ENCODE measurements at regions not wholly inside any gene's neighbourhood (a gene's known extent, or its start where the extent isn't known, plus 50 kb on each side); places are given as distances from the start of the nearest gene placed in this dataset.

DNA sequence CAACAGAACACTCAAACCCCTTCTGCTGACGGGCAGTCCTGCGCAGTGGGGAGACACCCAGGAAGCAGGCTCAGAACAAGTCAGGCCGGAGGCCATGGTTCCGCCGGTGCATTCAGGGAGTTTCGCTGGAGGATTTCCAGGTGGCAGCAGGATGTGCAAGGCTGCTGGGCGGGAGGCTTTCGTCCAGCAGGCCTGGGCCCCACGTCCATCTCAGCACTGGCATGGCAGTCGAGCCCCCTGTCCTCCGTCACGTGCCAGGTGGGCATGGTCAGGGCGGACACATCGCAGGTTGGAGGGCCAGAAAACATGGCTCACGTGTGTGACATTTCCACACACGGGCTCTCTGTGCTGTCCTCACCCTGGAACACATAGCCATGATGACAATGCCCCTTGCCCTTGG, 299.9 kb upstream of the IRX2 start:
- TF ChIP-seq, protein P1, sequence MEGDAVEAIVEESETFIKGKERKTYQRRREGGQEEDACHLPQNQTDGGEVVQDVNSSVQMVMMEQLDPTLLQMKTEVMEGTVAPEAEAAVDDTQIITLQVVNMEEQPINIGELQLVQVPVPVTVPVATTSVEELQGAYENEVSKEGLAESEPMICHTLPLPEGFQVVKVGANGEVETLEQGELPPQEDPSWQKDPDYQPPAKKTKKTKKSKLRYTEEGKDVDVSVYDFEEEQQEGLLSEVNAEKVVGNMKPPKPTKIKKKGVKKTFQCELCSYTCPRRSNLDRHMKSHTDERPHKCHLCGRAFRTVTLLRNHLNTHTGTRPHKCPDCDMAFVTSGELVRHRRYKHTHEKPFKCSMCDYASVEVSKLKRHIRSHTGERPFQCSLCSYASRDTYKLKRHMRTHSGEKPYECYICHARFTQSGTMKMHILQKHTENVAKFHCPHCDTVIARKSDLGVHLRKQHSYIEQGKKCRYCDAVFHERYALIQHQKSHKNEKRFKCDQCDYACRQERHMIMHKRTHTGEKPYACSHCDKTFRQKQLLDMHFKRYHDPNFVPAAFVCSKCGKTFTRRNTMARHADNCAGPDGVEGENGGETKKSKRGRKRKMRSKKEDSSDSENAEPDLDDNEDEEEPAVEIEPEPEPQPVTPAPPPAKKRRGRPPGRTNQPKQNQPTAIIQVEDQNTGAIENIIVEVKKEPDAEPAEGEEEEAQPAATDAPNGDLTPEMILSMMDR (IDR thresholded peaks at IDR 0.05; ENCODE audit: insufficient read depth, low read length, missing control alignments): no peak
- CTCF ChIA-PET: no interaction called here

DNA sequence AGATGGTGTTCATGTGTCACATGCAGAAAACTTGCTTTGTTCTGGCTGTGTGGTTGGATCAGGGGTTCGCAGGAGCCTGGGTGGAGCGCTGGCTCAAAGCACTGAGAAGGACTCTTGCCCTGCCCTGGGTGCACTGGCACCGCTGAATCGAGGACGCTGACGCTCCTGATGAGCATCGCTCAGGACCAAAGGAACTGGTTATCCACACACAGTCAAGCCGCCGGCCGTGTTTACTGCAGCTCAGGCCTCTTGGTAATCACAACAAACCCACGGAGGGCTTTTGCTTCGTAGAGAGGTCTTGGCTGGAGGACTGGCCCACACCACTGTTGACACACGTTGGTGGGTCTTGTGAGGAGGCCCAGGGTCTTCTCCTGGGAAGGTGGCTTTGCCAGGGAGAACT, 299.4 kb upstream of the IRX2 start:
- DNase-seq (ENCODE audit: low read depth, low spot score): no peak
- TF ChIP-seq, protein P1 (IDR thresholded peaks at IDR 0.05; ENCODE audit: insufficient read depth, low read length, missing control alignments): no peak
- ChIA-PET POLR2A (no interaction called here), CTCF (no interaction called here)
- H3K4me3 ChIP-seq (ENCODE audit: low read depth, low read length): no peak overlapping the region

More for the DNA sequence above, 299.9 kb upstream of the IRX2 start:
- H3K4me3 ChIP-seq (ENCODE audit: low read depth, low read length): no peak overlapping the region
- POLR2A ChIA-PET: no interaction called here
- DNase-seq (ENCODE audit: low read depth, low spot score): no peak

DNA sequence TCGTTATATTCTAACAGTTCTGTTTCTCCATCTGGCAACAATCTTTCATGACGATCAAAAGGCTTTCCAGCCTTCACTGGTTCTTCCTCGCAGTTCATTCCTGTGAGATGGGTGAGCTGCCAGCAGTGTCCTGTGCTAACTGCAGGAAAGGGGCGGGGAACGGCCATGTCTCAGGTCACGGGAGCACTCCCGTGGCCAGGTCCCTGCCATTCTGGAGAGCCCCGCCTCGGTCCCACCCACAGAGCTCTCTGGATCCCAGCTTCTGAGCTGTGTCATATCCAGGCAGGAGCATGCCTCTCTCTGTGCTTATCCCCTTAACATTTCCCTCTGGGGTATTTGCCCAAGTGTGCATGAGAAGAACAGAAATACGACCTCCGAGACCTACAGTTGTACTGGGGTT, 297.8 kb upstream of the IRX2 start:
- ChIA-PET POLR2A (no interaction called here), CTCF (no interaction called here)
- H3K4me3 ChIP-seq (ENCODE audit: low read depth, low read length): no peak overlapping the region
- DNase-seq (ENCODE audit: low read depth, low spot score): no peak
- TF ChIP-seq, protein P1 (IDR thresholded peaks at IDR 0.05; ENCODE audit: insufficient read depth, low read length, missing control alignments): no peak

DNA sequence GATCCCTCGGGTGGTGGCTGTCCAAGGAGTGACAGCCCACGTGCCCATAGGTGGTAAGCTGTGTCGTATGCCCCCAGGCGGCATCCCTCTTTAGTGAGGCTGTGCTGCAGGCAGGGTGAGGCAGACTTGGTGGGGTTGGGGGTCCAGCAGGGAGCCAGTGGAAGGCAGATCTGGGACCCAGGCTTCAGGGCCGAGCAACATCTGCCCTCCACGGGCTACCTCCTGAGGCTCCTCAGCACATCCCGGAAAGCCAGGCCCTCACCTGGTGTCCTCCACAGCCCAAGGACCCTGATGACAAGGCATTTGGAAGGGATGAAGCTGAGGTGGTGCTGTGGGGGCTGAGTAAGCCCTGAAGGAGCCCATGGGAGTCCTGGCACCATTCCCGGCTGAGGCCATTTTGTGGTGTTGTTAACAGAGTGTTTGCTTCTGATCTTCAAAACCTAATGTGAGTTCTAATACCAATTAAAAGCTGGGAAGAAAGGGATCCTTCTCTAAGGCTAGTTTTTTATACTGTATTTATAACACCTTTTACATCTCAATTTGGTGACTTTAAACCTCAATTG, 295.8 kb upstream of the IRX2 start:
- ChIA-PET POLR2A (no interaction called here), CTCF (no interaction called here)
- H3K4me3 ChIP-seq (ENCODE audit: low read depth, low read length): no peak overlapping the region
- TF ChIP-seq, protein P1 (IDR thresholded peaks at IDR 0.05; ENCODE audit: insufficient read depth, low read length, missing control alignments): no peak
- no peak for DNase-seq (ENCODE audit: low read depth, low spot score)

DNA sequence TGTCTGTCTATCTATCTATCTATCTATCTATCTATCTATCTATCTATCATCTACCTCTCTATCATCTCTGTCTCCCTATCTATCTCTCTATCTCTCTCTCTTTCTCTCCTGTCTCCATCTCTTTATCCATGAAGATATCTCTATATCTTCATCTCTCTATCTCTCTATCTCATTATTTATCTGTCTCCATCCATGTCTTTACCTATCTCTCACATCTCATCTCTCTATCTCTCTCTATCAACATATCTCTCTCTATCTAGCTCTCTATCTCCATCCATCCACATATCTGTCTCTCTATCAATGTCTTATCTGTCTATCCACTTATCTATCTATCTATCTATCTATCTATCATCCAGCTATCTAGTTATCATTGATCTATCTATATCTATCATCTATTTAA, 292.1 kb upstream of the IRX2 start:
- TF ChIP-seq, protein P1 (IDR thresholded peaks at IDR 0.05; ENCODE audit: insufficient read depth, low read length, missing control alignments): no peak
- no peak overlapping the region for H3K4me3 ChIP-seq (ENCODE audit: low read depth, low read length)
- ChIA-PET CTCF (no interaction called here), POLR2A (no interaction called here)
- no peak for DNase-seq (ENCODE audit: low read depth, low spot score)

DNA sequence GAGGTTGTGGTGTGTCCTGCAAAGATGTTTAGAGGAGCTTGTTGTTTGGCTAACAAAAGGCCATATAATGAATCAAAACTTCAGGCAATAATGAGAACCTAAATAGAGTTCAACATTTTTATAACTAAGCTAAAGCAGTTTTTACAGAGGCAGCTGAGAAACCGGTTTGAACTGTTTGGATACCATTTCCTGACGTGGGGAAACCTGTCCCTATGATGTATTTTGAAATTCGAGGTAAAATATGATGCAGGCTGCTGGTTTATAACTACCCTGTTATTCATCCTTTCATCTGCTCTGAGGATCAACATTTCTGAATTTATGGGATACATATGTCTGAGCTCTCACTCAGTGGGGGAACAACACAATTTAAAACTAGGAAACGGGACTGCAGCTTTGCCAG, 289.5 kb upstream of the IRX2 start:
- TF ChIP-seq, protein P1 (IDR thresholded peaks at IDR 0.05; ENCODE audit: insufficient read depth, low read length, missing control alignments): no peak
- H3K4me3 ChIP-seq (ENCODE audit: low read depth, low read length): no peak overlapping the region
- ChIA-PET CTCF (no interaction called here), POLR2A (no interaction called here)
- no peak for DNase-seq (ENCODE audit: low read depth, low spot score)
